K562 (cell line): ENCODE measurements at regions not wholly inside any gene's neighbourhood (a gene's known extent, or its start where the extent isn't known, plus 50 kb on each side); places are given as distances from the start of the nearest gene placed in this dataset.

Source experiments
- POLR2AphosphoS5 ChIP-seq: IDR thresholded peaks from 2 replicates; pipeline ENCODE4 v1.6.1; 2011; ENCODE audit warnings: mild to moderate bottlenecking, low read depth, low read length, moderate library complexity; ENCODE audit not compliant: control insufficient read depth, insufficient read depth
- ZFX ChIP-seq: sonication (generic); formaldehyde crosslinking; IDR thresholded peaks from 2 replicates; pipeline ENCODE4 v1.8.0; 2022; ENCODE audit warnings: mild to moderate bottlenecking, missing genetic modification reagents, moderate library complexity
- TF ChIP-seq, protein P1 (sequence below), 3 experiments: IDR thresholded peaks in 2 of 3; conservative IDR thresholded peaks in 1 of 3; 2 replicates each; pipeline ENCODE4 v1.5.1; 2011 to 2012; ENCODE audit warnings: low read length in 3 of 3, mild to moderate bottlenecking in 3 of 3, control low read depth in 2 of 3, improper control_type of control experiment in 1 of 3, inconsistent platforms in 1 of 3, low read depth in 1 of 3, mixed read lengths in 1 of 3, moderate library complexity in 1 of 3; ENCODE audit not compliant: insufficient read depth in 2 of 3
- TF ChIP-seq, protein P2 (sequence below): fragments of 250-450 bp; sonication (Bioruptor Pico); IDR thresholded peaks from 2 replicates; pipeline ENCODE4 v1.8.0; 2022; ENCODE audit warnings: inconsistent platforms, mild to moderate bottlenecking, moderate library complexity, borderline replicate concordance

DNA sequence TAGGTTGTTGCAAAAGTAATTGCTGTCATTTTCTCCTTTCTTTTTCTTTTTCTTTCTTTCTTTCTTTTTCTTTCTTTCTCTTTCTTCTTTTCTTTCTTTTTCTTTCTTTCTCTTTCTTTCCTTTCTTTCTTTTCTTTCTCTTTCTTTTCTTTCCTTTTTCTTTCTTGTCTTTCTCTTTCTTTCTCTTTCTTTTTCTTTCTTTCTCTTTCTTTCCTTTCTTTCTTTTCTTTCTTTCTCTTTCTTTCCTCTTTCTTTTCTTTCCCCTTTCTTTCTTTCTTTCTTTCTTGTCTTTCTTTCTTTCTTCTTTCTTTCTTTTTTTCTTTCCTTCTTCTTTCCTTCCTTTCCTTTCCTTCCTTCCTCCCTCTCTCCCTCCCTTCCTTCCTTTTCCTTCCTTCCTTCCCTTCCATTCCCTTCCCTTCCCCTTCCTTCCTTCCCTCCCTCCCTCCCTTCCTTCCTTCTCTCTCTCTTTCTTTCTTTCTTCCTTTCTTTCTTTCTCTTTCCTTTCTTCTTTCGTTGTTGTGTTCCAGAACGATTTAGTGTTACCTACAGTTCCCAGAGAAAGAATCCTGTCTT, 178.9 kb downstream of the RPIA start:
- TF ChIP-seq ZFX (CRISPR knock-in tag) (no peak), POLR2AphosphoS5 (no peak)
- TF ChIP-seq, protein P1, sequence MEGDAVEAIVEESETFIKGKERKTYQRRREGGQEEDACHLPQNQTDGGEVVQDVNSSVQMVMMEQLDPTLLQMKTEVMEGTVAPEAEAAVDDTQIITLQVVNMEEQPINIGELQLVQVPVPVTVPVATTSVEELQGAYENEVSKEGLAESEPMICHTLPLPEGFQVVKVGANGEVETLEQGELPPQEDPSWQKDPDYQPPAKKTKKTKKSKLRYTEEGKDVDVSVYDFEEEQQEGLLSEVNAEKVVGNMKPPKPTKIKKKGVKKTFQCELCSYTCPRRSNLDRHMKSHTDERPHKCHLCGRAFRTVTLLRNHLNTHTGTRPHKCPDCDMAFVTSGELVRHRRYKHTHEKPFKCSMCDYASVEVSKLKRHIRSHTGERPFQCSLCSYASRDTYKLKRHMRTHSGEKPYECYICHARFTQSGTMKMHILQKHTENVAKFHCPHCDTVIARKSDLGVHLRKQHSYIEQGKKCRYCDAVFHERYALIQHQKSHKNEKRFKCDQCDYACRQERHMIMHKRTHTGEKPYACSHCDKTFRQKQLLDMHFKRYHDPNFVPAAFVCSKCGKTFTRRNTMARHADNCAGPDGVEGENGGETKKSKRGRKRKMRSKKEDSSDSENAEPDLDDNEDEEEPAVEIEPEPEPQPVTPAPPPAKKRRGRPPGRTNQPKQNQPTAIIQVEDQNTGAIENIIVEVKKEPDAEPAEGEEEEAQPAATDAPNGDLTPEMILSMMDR (IDR thresholded peaks at IDR 0.05 in 2 of 3, conservative IDR thresholded peaks at IDR 0.05 in 1 of 3; ENCODE audit: insufficient read depth in 2 of 3, low read depth in 1 of 3, low read length in 3 of 3): no peak
- TF ChIP-seq, protein P2, sequence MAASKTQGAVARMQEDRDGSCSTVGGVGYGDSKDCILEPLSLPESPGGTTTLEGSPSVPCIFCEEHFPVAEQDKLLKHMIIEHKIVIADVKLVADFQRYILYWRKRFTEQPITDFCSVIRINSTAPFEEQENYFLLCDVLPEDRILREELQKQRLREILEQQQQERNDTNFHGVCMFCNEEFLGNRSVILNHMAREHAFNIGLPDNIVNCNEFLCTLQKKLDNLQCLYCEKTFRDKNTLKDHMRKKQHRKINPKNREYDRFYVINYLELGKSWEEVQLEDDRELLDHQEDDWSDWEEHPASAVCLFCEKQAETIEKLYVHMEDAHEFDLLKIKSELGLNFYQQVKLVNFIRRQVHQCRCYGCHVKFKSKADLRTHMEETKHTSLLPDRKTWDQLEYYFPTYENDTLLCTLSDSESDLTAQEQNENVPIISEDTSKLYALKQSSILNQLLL (CRISPR knock-in tag): no peak
